ENCODE measurements at regions not wholly inside any gene's neighbourhood (a gene's known extent, or its start where the extent isn't known, plus 50 kb on each side); places are given as distances from the start of the nearest gene placed in this dataset.

DNA sequence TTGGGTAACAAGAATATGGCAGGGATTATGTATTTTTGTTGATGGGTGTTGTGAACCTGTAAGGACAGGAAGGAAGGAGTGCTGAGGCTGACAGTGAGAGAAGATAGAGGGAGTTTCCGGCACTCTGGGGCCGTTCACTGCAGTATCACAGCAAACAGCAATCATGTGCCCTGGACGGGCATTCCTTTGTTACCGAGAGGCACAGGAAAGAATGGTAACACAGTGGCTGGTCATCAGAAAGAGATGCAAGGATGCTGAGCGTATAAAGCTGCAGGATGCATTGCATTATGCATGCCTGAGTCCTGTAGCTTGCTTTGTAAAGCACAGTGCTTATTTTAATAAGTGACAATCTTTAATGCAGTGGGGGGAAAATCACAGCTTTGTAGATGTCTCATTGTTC, 286.8 kb downstream of the RPS24 start:
- DNase-seq (ENCODE audit: low read depth) = no peak

GRCh38 chr10:78321000-78321399, 287.3 kb downstream of the RPS24 start:
- no peak for DNase-seq (ENCODE audit: low read depth)

- no peak for DNase-seq (ENCODE audit: low read depth)
These were observed 287.8 kb downstream of the RPS24 start for GRCh38 chr10:78321500-78321899.

- DNase-seq (ENCODE audit: low read depth) = no peak
These were observed 292.7 kb downstream of the RPS24 start for GRCh38 chr10:78326372-78326771.

DNA sequence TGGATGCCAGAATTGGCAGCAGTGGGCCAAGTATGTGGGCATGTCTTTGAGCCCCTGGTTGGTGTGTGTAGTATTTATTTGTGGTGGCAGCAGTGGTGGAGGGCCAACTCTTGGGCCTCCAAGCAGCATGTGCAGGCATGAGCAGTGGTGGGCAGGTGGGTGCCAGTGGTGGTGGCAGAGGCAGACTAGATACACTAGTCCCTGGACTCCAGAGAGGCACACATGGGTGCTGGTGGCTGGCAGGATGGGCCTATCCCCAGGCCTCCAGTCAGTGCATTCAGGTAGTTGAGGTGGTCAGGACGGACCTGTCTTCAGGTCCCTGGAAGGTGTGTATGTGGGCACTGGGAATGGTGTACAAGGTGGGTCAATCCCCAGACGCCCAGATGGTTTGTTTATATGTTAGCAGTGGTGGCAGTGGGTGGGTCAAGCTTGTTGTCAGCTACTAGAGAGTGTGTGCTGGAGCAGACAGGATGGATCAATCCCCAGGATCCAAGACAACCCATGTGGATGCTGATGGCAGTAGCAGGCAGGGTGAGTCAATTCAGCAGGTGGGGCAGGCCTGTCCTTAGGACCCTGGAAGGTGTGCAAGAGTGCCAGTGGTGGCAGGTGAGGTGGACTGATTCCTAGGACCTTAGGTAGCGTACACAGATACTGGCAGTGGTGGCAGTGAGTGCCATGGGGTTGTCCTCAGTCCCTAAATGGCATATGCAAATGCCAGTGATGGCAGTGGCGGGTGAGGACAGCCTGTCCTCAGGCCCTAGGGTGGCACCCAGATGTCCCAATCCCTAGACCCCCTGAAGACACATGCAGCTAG, 294.3 kb downstream of the RPS24 start:
- DNase-seq (ENCODE audit: low read depth) = no peak

- DNase-seq (ENCODE audit: low read depth) = no peak
These were observed 295.1 kb downstream of the RPS24 start for GRCh38 chr10:78328592-78329404.

DNA sequence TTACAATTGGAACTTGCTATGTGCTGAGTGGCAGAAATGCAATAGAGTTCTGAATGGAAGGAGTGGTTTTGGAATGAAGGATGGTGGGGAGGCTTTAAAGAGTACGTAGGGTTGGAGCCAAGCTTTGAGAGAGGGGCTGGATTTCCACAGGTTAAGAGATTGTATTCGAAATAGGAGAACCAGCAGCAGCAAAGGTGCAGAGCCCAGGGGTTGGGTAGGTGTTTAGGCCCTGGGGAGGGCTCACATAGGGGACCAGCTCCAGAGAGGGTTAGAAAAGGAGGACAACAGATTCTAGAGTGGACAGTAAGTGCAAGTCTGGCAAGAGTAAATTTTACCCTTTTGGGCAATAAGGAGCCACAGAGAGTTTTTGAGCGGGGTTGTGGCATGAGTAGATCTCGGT, 297.2 kb downstream of the RPS24 start:
- DNase-seq (ENCODE audit: low read depth) = no peak

DNA sequence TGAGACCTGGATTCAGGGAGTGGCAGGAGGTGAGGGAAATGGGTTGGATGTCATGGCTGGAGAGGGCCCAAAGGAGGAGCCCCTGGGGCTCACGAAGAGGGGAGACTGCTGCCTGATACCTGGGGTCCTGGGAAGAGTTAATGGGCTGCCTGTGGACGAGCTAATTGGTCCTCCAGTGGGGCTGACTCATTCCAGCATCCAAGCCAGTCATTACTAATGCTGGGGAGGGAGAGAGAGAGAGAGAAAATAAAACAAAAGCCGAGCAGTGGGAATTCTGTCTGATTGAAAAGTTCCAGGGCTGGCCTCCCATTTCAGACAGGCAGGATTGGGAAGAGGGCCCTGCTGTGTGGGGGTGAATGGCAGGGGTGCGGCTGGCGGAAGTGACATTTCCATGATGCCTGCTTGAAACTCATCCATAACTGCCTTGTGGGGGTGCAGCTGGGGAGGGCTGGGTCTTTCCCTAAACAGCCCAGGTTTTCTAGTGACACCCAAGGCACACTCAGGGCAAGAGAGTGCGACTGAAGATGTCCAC, 297.8 kb downstream of the RPS24 start:
- DNase-seq (ENCODE audit: low read depth) = no peak

- no peak for DNase-seq (ENCODE audit: low read depth)
These were observed 298.3 kb downstream of the RPS24 start for GRCh38 chr10:78332012-78332411.

DNA sequence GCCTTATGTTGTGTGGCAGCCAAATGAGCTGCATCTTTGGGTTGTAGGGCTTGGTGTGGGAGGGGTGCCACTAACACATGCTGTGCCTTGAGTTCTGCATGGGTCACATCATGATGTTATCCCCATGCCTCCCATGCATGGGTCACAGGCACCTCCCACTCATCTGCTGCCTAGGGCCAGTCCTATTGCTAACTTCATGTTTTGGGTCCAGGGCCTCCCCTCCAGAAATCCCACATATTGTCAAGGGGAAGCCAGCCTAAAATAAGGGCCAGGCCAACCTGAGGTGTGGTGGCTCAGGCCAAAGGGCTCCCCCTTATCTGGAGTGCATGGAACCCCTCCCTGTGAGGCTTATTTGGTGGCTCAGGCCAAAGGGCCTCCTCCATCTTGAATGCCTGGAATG, 299.0 kb downstream of the RPS24 start:
- no peak for DNase-seq (ENCODE audit: low read depth)

GRCh38 chr10:78333362-78334143, 299.9 kb downstream of the RPS24 start:
- DNase-seq (ENCODE audit: low read depth) = no peak

- DNase-seq (ENCODE audit: low read depth) = no peak
These were observed 301.7 kb downstream of the RPS24 start for GRCh38 chr10:78335371-78335690.

- no peak for DNase-seq (ENCODE audit: low read depth)
These were observed 302.2 kb downstream of the RPS24 start for GRCh38 chr10:78335691-78336401.

- no peak for DNase-seq (ENCODE audit: low read depth)
These were observed 302.7 kb downstream of the RPS24 start for GRCh38 chr10:78336402-78336791.

GRCh38 chr10:78337016-78337415, 303.4 kb downstream of the RPS24 start:
- no peak for DNase-seq (ENCODE audit: low read depth)

DNA sequence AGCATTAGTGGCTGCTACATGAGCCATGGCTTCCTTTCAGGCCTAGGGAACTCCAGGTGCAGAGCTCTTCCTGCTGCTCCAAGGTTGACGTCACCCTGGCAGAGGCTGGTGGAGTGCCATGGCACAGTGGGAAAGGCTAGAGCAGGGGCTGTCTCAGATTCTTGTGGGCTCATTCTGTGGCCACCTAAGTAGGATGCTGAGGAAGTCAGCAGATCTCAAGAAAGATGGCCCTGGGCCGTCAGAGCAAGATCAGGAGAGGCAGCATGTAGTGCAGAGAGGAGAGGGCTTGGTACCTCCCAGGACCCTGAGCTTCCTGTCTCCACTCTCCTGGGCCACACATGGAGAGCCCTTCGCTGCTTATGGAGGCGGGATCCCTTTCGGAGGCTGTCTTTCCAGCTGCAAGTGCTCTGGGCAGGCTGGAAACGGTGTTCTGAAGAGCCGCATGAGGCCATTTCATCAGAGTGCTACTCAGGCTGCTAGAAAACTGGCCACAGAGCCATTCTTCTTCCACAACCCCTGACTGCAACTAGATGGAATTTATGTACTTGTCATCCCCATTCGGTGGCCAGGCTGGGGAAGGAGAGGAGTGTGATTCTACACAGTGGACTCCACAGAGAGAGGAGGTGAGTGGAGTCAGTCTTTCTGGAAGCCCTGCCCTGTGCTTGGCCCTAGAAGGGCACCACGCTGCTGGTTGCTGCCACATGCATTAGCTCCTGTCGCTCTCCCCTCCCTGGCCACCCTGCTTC, 304.2 kb downstream of the RPS24 start:
- no peak for DNase-seq (ENCODE audit: low read depth)

DNA sequence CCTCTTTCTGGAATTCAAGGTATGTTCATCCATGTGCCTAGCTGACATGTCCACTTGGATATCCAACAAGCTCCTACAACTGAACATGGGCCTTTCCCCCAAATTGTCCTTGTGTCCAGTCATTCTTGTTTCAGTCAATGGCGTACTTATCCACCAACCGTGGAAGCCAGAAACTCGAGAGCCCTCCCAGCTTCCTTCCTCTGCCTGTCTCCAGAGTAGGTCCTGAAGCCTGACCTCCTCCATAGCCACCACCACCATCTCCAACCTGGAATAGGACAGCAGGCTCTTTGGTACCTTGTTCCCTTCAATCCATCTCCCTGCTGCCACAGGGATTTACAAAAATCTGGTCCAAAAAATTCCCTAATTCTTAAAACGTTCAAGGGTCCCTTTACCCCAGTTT, 305.1 kb downstream of the RPS24 start:
- DNase-seq (ENCODE audit: low read depth) = no peak

- DNase-seq (ENCODE audit: low read depth) = no peak
These were observed 305.6 kb downstream of the RPS24 start for GRCh38 chr10:78339251-78339650.

DNA sequence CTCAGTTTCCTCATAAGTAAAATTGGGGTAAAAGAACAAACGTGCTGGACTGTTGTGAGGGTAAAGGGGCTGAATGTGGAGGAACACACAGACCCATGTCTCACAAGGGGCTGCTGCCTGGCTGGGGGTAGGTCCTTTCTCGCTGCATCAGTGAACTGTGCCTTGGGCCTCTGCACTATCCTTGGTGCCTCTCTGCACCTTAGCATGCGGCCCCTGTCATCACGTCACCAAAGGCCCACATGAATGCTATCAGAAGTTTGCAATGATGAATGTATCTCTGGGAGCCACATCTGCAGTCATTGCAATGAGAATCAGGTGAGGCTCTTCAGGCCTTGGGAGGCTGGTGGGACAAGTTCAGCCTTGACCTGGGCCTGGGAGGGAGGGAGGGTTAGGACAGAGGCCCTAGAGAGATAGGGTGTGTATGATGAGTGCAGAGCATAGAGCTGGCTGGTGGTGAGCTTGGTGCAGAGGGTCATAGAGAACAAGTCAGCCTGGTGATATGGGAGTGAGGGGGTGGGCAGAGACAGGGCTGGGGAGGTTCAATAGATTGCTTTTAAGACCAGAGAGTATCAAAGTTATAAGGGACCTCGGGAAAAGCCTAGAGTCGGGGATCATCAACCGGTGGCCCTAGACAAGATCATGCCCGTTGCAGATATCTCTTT, 308.4 kb downstream of the RPS24 start:
- DNase-seq (ENCODE audit: low read depth) = no peak

DNA sequence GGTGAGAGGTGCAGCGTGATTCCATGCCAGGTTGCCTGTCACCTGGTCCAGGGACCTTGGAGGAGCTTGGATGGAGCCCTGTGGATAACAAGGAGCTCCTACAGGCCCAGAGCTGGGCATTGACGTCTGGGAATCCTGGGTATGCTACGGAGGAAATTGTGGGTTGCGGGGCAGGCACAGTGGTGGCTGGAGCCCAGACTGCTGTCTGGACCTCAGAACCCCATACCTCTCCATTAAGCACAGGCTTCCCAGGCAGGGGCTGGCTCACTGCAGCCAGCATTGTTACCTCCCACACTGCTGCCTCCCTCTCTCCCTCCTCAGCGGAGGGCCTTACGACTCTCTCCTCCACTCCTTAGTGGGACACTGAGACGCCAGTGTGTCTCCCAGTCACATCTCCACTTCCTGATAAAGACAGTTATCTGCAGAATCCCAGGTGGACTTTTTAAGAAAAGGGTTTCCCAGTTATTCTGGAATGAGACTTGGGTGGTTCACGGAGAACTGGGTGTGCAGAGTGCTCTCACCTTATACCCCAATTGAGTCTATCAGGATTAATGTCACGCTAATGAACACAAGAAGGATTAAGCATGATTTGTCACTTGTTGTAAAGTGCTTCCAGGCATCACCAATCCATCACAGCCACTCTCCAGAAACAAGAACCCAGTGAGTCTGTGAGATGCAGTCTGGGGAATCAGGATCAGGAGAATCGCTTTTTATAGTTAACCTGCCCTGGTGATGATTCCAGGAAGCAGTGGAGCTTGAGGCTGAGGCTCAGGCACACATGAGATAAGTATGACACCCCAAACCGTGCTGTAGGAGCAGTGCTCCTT, 309.4 kb downstream of the RPS24 start:
- no peak for DNase-seq (ENCODE audit: low read depth)

Data from activated gamma-delta T cell treated with anti-CD3 and anti-CD28 coated beads, Interleukin-2, amount 50 U/mL, for 16 hours (primary cell).